ENCODE measurements at regions not wholly inside any gene's neighbourhood (a gene's known extent, or its start where the extent isn't known, plus 50 kb on each side); places are given as distances from the start of the nearest gene placed in this dataset.

DNA sequence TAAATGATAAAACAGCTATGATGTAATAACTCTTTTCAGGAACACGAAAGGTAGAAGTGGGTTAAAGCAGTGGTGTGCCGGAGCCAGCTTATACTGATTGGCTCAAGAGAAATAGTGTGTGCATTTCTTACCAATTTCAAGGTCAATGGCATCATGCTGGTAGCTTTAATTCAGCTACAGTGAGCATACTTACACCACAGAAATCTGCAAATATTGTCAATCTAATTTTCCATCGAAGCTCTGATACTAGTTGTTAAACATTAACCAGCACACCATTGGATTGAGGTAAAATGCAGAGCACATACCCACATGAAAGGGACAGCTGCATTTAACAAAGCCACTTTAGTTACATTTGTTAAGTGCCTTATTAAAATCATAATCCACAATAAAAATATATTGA lies 225.7 kb downstream of the KCNC2 start:
- Histone ChIP-seq H3K36me3 (ENCODE audit: insufficient read depth, low read length) (no peaks in the 10 kb centered on the region), H4K20me1 (ENCODE audit: insufficient read depth, low read length) (no peaks in the 10 kb centered on the region), H2AFZ (ENCODE audit: low read depth, low read length) (no peak overlapping the region), H3K79me2 (ENCODE audit: insufficient read depth, low read length) (no peaks in the 10 kb centered on the region), H3K9ac (ENCODE audit: low read depth, low read length) (no peak overlapping the region), H3K27ac (ENCODE audit: low read length) (no peak overlapping the region), H3K9me3 (ENCODE audit: insufficient read depth, low read length, severe bottlenecking) (no peaks in the 10 kb centered on the region), H3K4me3 (ENCODE audit: low read depth in 1 of 2, low read length in 2 of 2) (no peak overlapping the region), H3K4me2 (ENCODE audit: insufficient read depth, low read length) (no peak overlapping the region), H3K27me3 (ENCODE audit: insufficient read depth, low read length, poor library complexity) (no peaks in the 10 kb centered on the region), H3K4me1 (ENCODE audit: insufficient read depth, low read length) (no peaks in the 10 kb centered on the region)
- no peak for DNase-seq
- no peak for ATAC-seq (ENCODE audit: insufficient read depth, low read depth)
- TF ChIP-seq EZH2 (IDR thresholded peaks at IDR 0.05; ENCODE audit: borderline replicate concordance, low read depth, low read length, severe bottlenecking), result no peak
- TF ChIP-seq, protein P1, sequence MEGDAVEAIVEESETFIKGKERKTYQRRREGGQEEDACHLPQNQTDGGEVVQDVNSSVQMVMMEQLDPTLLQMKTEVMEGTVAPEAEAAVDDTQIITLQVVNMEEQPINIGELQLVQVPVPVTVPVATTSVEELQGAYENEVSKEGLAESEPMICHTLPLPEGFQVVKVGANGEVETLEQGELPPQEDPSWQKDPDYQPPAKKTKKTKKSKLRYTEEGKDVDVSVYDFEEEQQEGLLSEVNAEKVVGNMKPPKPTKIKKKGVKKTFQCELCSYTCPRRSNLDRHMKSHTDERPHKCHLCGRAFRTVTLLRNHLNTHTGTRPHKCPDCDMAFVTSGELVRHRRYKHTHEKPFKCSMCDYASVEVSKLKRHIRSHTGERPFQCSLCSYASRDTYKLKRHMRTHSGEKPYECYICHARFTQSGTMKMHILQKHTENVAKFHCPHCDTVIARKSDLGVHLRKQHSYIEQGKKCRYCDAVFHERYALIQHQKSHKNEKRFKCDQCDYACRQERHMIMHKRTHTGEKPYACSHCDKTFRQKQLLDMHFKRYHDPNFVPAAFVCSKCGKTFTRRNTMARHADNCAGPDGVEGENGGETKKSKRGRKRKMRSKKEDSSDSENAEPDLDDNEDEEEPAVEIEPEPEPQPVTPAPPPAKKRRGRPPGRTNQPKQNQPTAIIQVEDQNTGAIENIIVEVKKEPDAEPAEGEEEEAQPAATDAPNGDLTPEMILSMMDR (IDR thresholded peaks at IDR 0.05; ENCODE audit: borderline replicate concordance, extremely low read depth, low read length, poor library complexity, severe bottlenecking), result no peak

DNA sequence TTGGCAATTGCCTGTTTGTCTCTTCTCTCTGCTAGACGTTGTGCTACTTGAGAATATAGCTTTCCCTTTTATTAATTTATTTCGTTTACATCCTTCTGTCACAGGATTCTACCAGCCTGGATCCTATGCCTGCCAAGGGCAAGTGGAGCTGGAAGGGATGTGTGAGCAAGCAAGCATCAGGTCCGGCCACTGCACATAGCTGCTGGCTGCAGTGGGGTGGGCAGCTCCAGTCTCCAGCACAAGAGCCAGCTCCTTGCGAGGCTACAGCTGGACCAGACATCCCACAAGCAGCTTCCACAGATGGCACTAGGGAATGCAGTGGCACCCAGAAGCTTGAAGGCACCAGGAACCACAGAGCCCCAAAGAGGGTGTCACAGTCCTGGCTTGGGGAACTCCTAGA lies 225.0 kb downstream of the KCNC2 start:
- no peaks in the 10 kb centered on the region for H3K36me3 ChIP-seq (ENCODE audit: insufficient read depth, low read length)
- no peaks in the 10 kb centered on the region for H3K9me3 ChIP-seq (ENCODE audit: insufficient read depth, low read length, severe bottlenecking)
- no peak overlapping the region for H3K4me2 ChIP-seq (ENCODE audit: insufficient read depth, low read length)
- ATAC-seq (ENCODE audit: insufficient read depth, low read depth) (no peak), DNase-seq (no peak)
- H3K27ac ChIP-seq (ENCODE audit: low read length), result no peak overlapping the region
- H3K9ac ChIP-seq (ENCODE audit: low read depth, low read length), result no peak overlapping the region
- H3K4me3 ChIP-seq (ENCODE audit: low read depth in 1 of 2, low read length in 2 of 2), result no peak overlapping the region
- no peaks in the 10 kb centered on the region for H3K4me1 ChIP-seq (ENCODE audit: insufficient read depth, low read length)
- no peaks in the 10 kb centered on the region for H4K20me1 ChIP-seq (ENCODE audit: insufficient read depth, low read length)
- no peaks in the 10 kb centered on the region for H3K27me3 ChIP-seq (ENCODE audit: insufficient read depth, low read length, poor library complexity)
- no peaks in the 10 kb centered on the region for H3K79me2 ChIP-seq (ENCODE audit: insufficient read depth, low read length)
- H2AFZ ChIP-seq (ENCODE audit: low read depth, low read length), result no peak overlapping the region
- TF ChIP-seq EZH2 (IDR thresholded peaks at IDR 0.05; ENCODE audit: borderline replicate concordance, low read depth, low read length, severe bottlenecking), result no peak
- TF ChIP-seq, protein P1 (IDR thresholded peaks at IDR 0.05; ENCODE audit: borderline replicate concordance, extremely low read depth, low read length, poor library complexity, severe bottlenecking), result no peak

DNA sequence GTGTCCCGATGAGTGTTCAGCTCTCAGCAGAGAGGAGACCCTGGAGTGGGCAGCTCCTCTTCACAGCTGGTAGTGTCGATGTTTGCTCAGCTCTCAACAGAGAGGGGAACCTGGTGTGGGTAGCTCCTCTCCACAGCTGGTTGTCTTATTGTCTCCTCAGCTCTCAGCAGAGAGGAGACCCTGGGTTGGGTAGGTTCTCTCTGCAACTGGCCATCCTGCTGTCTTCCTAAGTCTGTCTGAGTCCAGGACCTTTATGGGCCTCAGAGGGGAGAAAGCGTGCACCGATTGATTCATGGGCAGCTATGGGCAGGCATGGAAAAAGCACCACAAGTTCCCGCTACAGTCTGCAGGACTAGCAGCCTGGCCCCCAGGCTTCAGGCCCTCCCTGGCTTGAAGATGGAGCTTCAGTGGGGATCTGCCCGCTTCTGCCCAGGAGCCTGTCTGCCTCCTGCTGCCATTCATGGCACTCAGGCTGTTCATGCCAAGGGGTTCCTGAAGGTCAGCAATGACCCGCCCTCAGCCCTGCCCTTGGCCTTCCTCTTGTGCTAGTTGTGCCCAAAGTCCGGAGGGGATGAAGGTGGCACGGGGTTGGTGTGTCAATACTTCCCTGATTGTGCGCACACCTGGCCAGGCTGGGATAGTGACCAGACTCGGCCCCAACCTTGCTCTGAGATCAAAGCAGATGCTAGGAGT lies 224.2 kb downstream of the KCNC2 start:
- Histone ChIP-seq H2AFZ (ENCODE audit: low read depth, low read length) (no peak overlapping the region), H3K27me3 (ENCODE audit: insufficient read depth, low read length, poor library complexity) (no peaks in the 10 kb centered on the region), H4K20me1 (ENCODE audit: insufficient read depth, low read length) (no peaks in the 10 kb centered on the region), H3K79me2 (ENCODE audit: insufficient read depth, low read length) (no peaks in the 10 kb centered on the region), H3K9me3 (ENCODE audit: insufficient read depth, low read length, severe bottlenecking) (no peaks in the 10 kb centered on the region), H3K36me3 (ENCODE audit: insufficient read depth, low read length) (no peaks in the 10 kb centered on the region), H3K4me1 (ENCODE audit: insufficient read depth, low read length) (no peaks in the 10 kb centered on the region), H3K4me2 (ENCODE audit: insufficient read depth, low read length) (no peak overlapping the region), H3K27ac (ENCODE audit: low read length) (no peak overlapping the region), H3K4me3 (ENCODE audit: low read depth in 1 of 2, low read length in 2 of 2) (no peak overlapping the region), H3K9ac (ENCODE audit: low read depth, low read length) (no peak overlapping the region)
- DNase-seq, result no peak
- TF ChIP-seq, protein P1 (IDR thresholded peaks at IDR 0.05; ENCODE audit: borderline replicate concordance, extremely low read depth, low read length, poor library complexity, severe bottlenecking), result no peak
- no peak for TF ChIP-seq EZH2 (IDR thresholded peaks at IDR 0.05; ENCODE audit: borderline replicate concordance, low read depth, low read length, severe bottlenecking)
- ATAC-seq (ENCODE audit: insufficient read depth, low read depth), result no peak

Data from DND-41 (cell line).